ENCODE measurements at regions not wholly inside any gene's neighbourhood (a gene's known extent, or its start where the extent isn't known, plus 50 kb on each side); places are given as distances from the start of the nearest gene placed in this dataset.

GRCh38 chr5:106127985-106128384 is 1542.8 kb downstream of the EFNA5 start:
- TF ChIP-seq RAD21 (IDR thresholded peaks at IDR 0.05; ENCODE audit: low read depth) (no peak), TAF1 (IDR thresholded peaks at IDR 0.05; ENCODE audit: low read depth) (no peak)
